SJSA1 (cell line): ENCODE measurements at regions not wholly inside any gene's neighbourhood (a gene's known extent, or its start where the extent isn't known, plus 50 kb on each side); places are given as distances from the start of the nearest gene placed in this dataset.

Experiments used
- DNase-seq, 2 experiments: peaks; one replicate each; pipeline ENCODE4 v3.0.0-alpha.2; 2015 to 2020; ENCODE audit warnings: low spot score in 2 of 2, low read depth in 1 of 2
- H3K27ac ChIP-seq: fragments of 250-450 bp; sonication (Bioruptor Pico); 2 replicates; pipeline ENCODE4 v1.5.1; 2020; ENCODE audit warnings: mild to moderate bottlenecking, moderate library complexity
- H3K27me3 ChIP-seq: fragments of 250-450 bp; sonication (Bioruptor Pico); replicated peaks from 2 replicates; pipeline ENCODE4 v1.5.1; 2020; ENCODE audit warnings: mild to moderate bottlenecking, moderate library complexity
- H3K36me3 ChIP-seq: fragments of 250-450 bp; sonication (Bioruptor Pico); 2 replicates; pipeline ENCODE4 v1.5.1; 2020; ENCODE audit warnings: mild to moderate bottlenecking
- H3K4me1 ChIP-seq: fragments of 250-450 bp; sonication (Bioruptor Pico); replicated peaks from 2 replicates; pipeline ENCODE4 v1.6.1; 2021; ENCODE audit warnings: mild to moderate bottlenecking
- H3K4me3 ChIP-seq: fragments of 250-450 bp; sonication (Bioruptor Pico); 2 replicates; pipeline ENCODE4 v1.5.1; 2020; ENCODE audit warnings: mild to moderate bottlenecking
- H3K9me3 ChIP-seq: fragments of 250-450 bp; sonication (Bioruptor Pico); replicated peaks from 2 replicates; pipeline ENCODE4 v1.5.1; 2020; ENCODE audit warnings: mild to moderate bottlenecking

DNA sequence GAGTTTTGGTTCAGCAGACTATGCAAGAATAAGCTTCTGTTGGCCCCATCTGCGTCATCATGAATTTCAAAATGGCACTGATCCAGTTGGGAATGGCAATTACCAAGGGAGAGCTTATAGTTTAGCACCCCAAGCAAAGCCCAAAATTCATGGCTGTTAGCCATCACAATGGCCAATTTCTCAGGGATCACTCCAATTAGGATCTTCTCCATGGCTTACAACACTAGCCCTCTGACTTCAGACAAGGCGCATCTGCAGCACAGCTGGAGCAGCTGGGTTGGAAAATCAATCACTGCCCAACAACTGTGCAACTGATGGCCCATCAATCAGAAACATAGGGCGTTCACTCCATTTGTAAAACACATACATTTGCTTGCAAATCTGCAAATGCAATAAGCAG, 273.6 kb downstream of the SRBD1 start:
- no peak overlapping the region for H3K4me3 ChIP-seq
- H3K4me1 ChIP-seq = peaks cover 4% of the 10 kb centered on the region
- H3K27me3 ChIP-seq = no peaks in the 10 kb centered on the region
- DNase-seq = no peak
- no peaks in the 10 kb centered on the region for H3K36me3 ChIP-seq
- H3K27ac ChIP-seq = no peak overlapping the region
- H3K9me3 ChIP-seq = no peaks in the 10 kb centered on the region

DNA sequence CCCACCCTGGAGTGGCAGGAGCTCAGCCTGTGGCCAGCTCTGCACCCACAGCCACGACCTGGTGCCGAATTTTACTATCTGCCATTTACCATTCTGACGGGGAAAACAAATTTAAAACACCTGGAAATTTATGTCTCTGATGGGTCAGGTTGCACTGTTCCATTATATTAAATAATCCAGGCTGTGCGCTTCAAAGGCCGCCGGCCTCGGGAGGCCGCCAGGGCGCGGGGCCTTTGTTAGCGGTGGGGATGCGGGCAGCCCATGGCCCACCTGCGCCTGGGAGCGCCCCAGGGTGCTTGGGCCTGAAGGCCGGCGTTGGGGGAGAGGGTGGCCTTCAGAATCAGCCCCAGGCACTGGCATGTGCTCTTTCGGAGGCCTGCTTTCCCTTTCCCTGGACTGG, 276.9 kb downstream of the SRBD1 start:
- Histone ChIP-seq H3K4me1 (peaks cover 20% of the 10 kb centered on the region), H3K27me3 (no peaks in the 10 kb centered on the region), H3K36me3 (no peaks in the 10 kb centered on the region), H3K4me3 (no peak overlapping the region), H3K27ac (no peak overlapping the region), H3K9me3 (no peaks in the 10 kb centered on the region)
- no peak for DNase-seq

DNA sequence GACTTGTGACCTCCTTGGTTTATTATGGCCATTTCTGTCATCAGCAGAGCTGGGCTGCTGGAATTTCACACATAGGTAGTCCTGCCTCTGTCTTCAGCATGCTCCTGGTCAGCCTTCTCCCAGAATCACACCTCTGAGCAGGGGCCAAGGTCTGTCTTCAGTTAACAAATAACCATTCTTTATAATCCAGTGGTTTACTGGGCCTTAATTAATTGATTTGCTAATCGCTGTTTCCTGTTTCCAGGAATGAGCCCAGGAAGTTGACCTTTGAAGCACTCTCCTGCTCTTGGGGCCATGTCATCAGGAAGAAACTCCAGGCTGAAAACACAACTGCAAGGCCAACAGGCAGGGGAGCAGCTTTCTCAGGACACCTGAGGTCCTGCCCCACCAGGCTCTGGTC, 278.5 kb downstream of the SRBD1 start:
- Histone ChIP-seq H3K9me3 (no peaks in the 10 kb centered on the region), H3K27ac (no peak overlapping the region), H3K36me3 (no peaks in the 10 kb centered on the region), H3K4me1 (peaks cover 22% of the 10 kb centered on the region), H3K27me3 (no peaks in the 10 kb centered on the region), H3K4me3 (no peak overlapping the region)
- DNase-seq = no peak

DNA sequence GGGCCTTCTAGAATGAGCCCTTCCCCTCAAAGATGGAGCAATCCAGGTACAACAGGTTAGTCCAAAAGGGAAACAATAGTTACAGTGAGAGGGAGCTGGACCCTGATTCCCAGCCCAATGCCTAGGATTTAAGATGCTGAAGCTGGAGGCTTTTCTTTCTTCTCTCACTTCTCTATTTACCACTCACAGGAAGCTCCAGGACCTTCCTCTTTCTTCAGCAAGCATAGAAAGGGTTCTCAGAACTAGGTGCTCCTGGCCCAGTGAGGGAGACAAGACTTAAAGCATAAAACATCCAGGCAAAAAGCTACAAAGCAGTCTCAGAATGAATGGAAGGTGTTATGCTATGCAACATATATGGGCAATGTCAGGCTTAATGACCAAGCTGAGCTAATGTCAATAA, 279.0 kb downstream of the SRBD1 start:
- H3K4me1 ChIP-seq = peaks cover 22% of the 10 kb centered on the region
- DNase-seq = no peak
- H3K4me3 ChIP-seq = no peak overlapping the region
- no peak overlapping the region for H3K27ac ChIP-seq
- no peaks in the 10 kb centered on the region for H3K36me3 ChIP-seq
- H3K9me3 ChIP-seq = no peaks in the 10 kb centered on the region
- H3K27me3 ChIP-seq = no peaks in the 10 kb centered on the region

DNA sequence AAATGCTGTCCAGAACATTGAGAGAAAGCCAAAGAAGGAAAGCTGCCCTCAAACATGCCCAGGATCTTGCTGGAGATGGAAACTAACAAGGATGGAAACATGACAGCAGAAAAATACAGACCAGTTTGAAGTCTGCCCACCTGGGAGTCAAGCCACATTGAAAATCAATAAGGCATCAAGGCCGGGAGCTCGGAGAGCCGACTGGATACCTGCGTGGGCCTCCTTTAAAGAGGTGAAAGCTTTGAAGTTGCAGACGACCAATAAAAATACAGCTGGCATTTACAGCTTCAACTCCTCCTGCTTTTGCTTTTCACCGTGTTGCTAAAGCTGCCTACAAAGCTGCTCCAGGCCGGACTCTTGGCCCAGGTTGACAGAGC, 279.7 kb downstream of the SRBD1 start:
- Histone ChIP-seq H3K4me3 (no peak overlapping the region), H3K36me3 (no peaks in the 10 kb centered on the region), H3K27ac (no peak overlapping the region), H3K4me1 (peaks cover 22% of the 10 kb centered on the region), H3K9me3 (no peaks in the 10 kb centered on the region), H3K27me3 (no peaks in the 10 kb centered on the region)
- no peak for DNase-seq

DNA sequence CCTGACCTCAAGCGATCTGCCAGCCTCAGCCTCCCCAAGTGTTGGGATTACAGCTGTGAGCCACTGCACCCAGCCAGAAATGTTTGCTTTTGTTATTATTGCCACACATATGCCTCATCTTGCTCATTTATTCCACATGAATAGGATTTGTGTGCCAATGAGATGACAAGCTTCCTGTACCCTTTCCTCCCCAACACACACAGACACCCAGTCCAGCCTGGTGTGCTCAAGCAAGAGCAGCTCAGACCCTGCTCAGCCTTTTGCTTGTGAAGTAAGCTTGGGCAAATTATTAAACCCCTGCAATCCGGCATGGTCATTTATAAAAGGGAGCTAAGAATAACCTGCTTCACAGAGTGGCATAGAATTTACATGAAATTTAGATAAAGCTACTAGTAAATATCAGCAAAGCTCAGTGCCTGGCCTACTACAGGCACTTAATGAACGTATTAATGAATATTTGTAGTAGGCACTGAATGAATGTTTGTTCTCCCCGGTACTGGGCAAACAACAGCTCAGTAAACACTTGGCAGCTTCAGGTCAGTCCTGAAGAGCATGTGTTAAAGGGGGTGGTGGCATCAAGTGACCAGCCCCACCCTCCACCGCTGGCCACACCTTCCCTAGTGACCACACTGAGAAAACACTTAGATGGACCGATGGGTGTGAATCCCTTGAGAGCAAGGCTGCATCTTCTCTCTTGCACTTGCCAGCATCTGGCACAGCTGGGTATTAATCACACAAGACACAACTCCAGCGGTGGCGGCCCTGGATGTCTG, 280.2 kb downstream of the SRBD1 start:
- H3K27me3 ChIP-seq = no peaks in the 10 kb centered on the region
- peaks cover 22% of the 10 kb centered on the region for H3K4me1 ChIP-seq
- H3K9me3 ChIP-seq = no peaks in the 10 kb centered on the region
- no peak for DNase-seq
- H3K4me3 ChIP-seq = no peak overlapping the region
- no peaks in the 10 kb centered on the region for H3K36me3 ChIP-seq
- no peak overlapping the region for H3K27ac ChIP-seq

DNA sequence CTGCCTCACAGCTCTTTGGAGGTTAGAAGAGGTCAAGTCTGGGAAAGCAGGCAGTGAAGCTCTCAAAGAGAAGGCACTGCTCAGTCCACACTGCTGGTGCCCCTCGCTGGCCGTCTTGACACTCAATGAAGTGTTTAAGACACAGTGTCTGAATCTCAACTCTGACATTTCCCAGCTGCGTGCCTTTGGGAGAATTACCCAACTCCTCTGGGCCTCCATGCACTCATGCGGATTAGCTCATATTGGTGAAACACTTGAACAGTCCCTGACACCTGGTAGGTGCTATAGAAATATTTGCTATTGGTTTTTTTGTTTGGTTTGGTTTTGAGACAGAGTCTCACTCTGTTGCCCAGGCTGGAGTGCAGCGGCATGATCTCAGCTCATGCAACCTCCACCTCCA, 281.0 kb downstream of the SRBD1 start:
- DNase-seq = no peak
- Histone ChIP-seq H3K36me3 (no peaks in the 10 kb centered on the region), H3K9me3 (no peaks in the 10 kb centered on the region), H3K4me3 (no peak overlapping the region), H3K27me3 (no peaks in the 10 kb centered on the region), H3K27ac (no peak overlapping the region), H3K4me1 (peaks cover 22% of the 10 kb centered on the region)

DNA sequence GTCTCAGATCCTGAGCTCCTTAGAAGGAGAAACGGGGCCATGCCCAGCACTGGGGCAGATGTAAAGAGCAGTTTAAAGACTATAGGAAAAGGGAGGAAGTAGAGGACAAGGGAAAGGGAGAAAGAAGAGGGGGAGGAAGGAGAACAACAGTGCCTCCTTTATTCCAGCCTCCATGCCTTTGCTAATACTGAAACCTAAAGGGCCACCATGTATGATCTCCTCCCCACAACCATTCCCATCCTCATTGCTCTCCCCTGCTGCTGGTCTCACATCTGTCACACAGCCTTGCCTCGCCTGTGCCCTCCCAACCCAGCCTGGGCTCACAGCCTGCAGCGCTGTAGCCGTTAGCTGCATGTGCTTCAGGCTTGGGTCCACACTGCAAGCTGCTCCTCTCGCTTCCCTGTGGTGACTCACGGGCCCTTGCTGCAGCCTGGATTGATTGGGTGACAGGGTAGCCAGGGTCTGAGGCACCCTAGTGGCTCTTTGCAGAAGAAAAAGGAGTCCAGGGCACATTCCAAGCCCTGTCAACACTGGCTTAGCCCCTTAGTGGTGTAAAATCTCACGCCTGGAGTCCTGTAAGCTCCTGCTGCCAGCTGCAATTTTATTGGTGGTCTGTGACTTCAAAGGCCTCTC, 281.9 kb downstream of the SRBD1 start:
- Histone ChIP-seq H3K27me3 (no peaks in the 10 kb centered on the region), H3K4me3 (no peak overlapping the region), H3K4me1 (peaks cover 22% of the 10 kb centered on the region), H3K36me3 (no peaks in the 10 kb centered on the region), H3K9me3 (no peaks in the 10 kb centered on the region; the same call in 1 of the 2 replicates), H3K27ac (no peak overlapping the region)
- peak in 1 of 2 experiments; percentile 54 for DNase-seq

DNA sequence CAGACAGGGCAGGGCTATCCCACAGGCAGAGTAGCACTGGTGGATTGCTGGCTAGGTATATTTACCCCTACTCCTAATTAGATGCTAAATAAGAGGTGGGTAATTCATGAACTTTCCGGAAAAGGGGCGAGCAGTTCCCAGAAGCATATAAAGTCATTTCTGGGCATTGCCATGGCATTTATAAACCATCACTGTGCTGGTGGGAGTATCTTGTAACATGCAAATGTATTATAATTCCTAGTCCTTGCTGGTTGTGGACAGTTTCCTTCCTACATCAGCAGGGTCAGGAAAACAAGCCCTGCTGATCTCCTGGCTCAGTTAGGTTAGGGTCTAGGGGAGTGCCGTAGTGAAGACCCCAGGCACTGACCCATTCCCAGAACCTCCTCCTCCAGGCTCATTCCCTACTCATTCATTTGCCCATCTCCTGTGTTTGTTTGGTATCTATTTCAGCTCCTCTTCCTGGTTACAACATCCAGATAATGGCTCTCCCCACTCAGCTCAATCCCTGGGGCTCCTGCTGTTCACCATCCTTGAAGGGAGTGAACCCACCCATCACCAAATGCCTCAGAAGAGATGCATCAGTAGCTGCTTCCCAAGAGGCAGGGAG, 282.7 kb downstream of the SRBD1 start:
- Histone ChIP-seq H3K4me1 (peaks cover 22% of the 10 kb centered on the region), H3K36me3 (no peaks in the 10 kb centered on the region), H3K9me3 (no peaks in the 10 kb centered on the region; the same call in 1 of the 2 replicates), H3K4me3 (no peak overlapping the region), H3K27me3 (no peaks in the 10 kb centered on the region), H3K27ac (no peak overlapping the region)
- DNase-seq = no peak

DNA sequence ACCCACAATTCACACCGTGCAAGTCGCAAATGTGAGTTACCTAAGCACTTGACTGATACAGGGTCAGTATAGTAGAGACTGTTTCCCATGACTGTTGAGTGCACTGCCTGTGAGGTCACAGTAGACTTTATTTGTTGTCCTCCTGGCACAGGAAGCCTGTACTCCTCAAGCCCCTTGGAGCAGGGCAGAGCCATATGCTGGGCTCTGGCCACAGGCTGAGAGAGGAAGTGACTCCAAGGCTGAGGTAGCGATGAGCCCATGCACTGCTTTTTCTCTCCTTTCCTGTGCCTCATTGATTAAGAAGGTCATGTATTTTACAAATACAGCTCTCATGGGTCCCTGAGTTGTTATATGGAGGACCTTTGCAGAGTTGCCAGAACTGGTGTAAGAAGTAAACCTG, 287.7 kb downstream of the SRBD1 start:
- H3K27me3 ChIP-seq = no peaks in the 10 kb centered on the region
- no peaks in the 10 kb centered on the region; the same call in 1 of the 2 replicates for H3K9me3 ChIP-seq
- H3K4me3 ChIP-seq = no peak overlapping the region
- no peaks in the 10 kb centered on the region for H3K36me3 ChIP-seq
- no peak for DNase-seq
- no peak overlapping the region for H3K27ac ChIP-seq
- no peaks in the 10 kb centered on the region for H3K4me1 ChIP-seq

DNA sequence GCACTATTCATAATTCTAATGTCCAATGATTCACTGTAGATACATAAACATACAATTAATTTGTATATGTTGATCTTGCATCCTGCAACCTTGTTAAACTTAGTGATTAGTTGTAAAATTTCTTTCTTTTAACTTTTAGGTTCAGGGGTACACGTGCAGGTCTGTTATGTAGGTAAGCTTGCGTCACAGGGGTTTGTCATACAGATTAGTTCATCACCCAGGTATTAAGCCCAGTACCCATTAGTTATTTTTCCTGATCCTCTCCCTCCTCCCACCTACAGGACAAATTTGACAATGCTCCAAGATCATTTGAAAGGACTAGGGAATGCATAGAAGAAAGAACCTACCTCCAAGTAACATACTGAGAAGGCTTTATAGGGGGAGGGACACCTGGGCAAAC, 290.1 kb downstream of the SRBD1 start:
- Histone ChIP-seq H3K9me3 (no peaks in the 10 kb centered on the region; the same call in 1 of the 2 replicates), H3K4me3 (no peak overlapping the region), H3K4me1 (no peaks in the 10 kb centered on the region), H3K27ac (no peak overlapping the region), H3K27me3 (no peaks in the 10 kb centered on the region), H3K36me3 (no peaks in the 10 kb centered on the region)
- no peak for DNase-seq

DNA sequence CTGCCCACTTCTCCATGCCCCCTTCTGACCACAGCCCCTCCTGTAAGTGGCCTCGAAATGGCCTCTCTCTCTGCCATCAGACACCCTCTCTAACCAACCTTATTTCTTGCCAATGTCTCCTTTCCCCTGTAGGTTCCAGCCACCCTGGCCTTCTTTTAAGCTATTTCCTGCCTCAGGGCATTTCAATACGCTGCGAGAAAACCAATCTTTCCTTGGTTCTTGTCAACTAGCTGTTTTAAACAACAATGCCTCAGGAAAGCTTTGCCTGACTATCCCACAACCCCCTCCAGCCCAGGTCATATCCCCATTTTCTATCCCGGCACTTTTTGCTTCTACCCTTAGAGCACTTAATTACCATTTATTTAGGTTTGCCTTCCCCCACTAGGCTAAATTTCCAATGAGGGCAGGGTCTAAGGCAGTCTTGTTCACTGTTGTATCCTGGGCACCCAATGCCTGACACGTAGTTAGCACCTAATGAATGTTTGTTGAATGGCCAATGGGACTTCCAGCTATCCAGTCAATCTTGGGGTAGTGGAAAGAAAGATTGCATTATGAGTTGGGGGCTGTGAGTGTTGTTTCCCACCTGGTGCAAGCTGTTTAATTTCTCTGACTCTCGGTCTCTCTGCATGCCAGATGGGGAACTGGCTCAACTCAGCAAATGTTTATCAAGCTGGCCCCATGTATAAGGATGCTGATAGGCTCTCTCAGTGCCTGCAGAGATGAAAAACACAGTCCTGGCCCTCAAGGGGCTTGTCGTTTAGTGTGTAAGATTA, 291.2 kb downstream of the SRBD1 start:
- H3K27ac ChIP-seq = no peak overlapping the region
- no peaks in the 10 kb centered on the region for H3K27me3 ChIP-seq
- no peaks in the 10 kb centered on the region for H3K4me1 ChIP-seq
- no peak for DNase-seq
- no peaks in the 10 kb centered on the region for H3K36me3 ChIP-seq
- no peak overlapping the region for H3K4me3 ChIP-seq
- no peaks in the 10 kb centered on the region; the same call in 1 of the 2 replicates for H3K9me3 ChIP-seq

DNA sequence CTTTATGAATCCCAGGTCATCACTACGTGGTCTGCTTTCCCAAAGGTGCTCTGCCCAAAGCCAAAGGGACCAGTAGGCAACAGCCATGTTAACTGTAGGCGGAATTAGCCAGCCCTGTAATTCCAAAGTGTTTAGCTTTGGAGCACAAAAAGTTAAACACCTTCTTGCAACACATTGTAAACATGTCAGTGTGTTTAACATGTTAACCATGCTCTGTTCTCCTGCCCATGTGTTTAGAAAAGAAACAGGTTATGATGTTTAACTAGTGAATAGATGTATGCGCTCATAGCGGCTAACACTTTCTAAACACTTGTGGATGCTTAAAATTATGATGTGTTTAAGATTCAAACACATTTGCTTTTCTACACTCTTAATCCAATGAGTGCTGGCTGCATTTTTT, 292.4 kb downstream of the SRBD1 start:
- no peak for DNase-seq
- Histone ChIP-seq H3K4me1 (no peaks in the 10 kb centered on the region), H3K27ac (no peak overlapping the region), H3K4me3 (no peak overlapping the region), H3K36me3 (no peaks in the 10 kb centered on the region), H3K9me3 (no peaks in the 10 kb centered on the region), H3K27me3 (no peaks in the 10 kb centered on the region)
